Breast epithelium (tissue), 3 donors: ENCODE measurements at regions not wholly inside any gene's neighbourhood (a gene's known extent, or its start where the extent isn't known, plus 50 kb on each side); places are given as distances from the start of the nearest gene placed in this dataset.

Experiments used
- CTCF ChIP-seq, 3 donors: fragments of 450-650 bp; IDR thresholded peaks; one replicate each; pipeline ENCODE4 v1.5.1; 2016 to 2017; ENCODE audit warnings: antibody characterized with exemption in 3 of 3, mild to moderate bottlenecking in 3 of 3, moderate library complexity in 3 of 3
- POLR2A ChIP-seq: fragments of 450-650 bp; IDR thresholded peaks from one replicate; pipeline ENCODE4 v1.6.1; 2016; ENCODE audit warnings: antibody characterized with exemption, mild to moderate bottlenecking, moderate library complexity
- POLR2AphosphoS5 ChIP-seq, 3 donors: sonication (generic); formaldehyde crosslinking; IDR thresholded peaks; one replicate each; pipeline ENCODE4 v1.6.1; 2017; ENCODE audit warnings: antibody characterized with exemption in 3 of 3

- TF ChIP-seq CTCF (IDR thresholded peaks at IDR 0.05) = no peak
- no peak for TF ChIP-seq POLR2A
- TF ChIP-seq POLR2AphosphoS5 (IDR thresholded peaks at IDR 0.05) = no peak
Observed at GRCh38 chr15:61398310-61398709, 169.2 kb upstream of the RORA start.
